ENCODE measurements at regions not wholly inside any gene's neighbourhood (a gene's known extent, or its start where the extent isn't known, plus 50 kb on each side); places are given as distances from the start of the nearest gene placed in this dataset.
"Not testable (repeated sequence)": the region's sequence is repeated elsewhere in the genome, so short reads cannot be mapped to it uniquely, and the experiment has no call there.

GRCh38 chr4:165782623-165783022, 90.4 kb upstream of the TLL1 start:
- DNase-seq, result no peak

- DNase-seq, result no peak
Observed at GRCh38 chr4:165783626-165784025, 89.4 kb upstream of the TLL1 start.

GRCh38 chr4:165784672-165785071, 88.4 kb upstream of the TLL1 start:
- no peak for DNase-seq

- no peak for DNase-seq
Observed at GRCh38 chr4:165785337-165785736, 87.7 kb upstream of the TLL1 start.

GRCh38 chr4:165787516-165788274, 85.3 kb upstream of the TLL1 start:
- DNase-seq, result no peak

- no peak for DNase-seq
Observed at GRCh38 chr4:165788686-165789463, 84.2 kb upstream of the TLL1 start.

GRCh38 chr4:165793236-165793635, 79.8 kb upstream of the TLL1 start:
- DNase-seq, result no peak

- DNase-seq, result no peak
Observed at GRCh38 chr4:165794834-165795233, 78.2 kb upstream of the TLL1 start.

GRCh38 chr4:165799384-165799815, 73.6 kb upstream of the TLL1 start:
- no peak for DNase-seq

- DNase-seq, result no peak
Observed at GRCh38 chr4:165802452-165802851, 70.6 kb upstream of the TLL1 start.

GRCh38 chr4:165803005-165803404, 70.0 kb upstream of the TLL1 start:
- no peak for DNase-seq

- DNase-seq, result no peak
Observed at GRCh38 chr4:165805406-165805805, 67.6 kb upstream of the TLL1 start.

GRCh38 chr4:165806613-165807012, 66.4 kb upstream of the TLL1 start:
- no peak for DNase-seq

GRCh38 chr4:165810726-165811125, 62.3 kb upstream of the TLL1 start:
- no peak for DNase-seq

GRCh38 chr4:165813606-165814005, 59.4 kb upstream of the TLL1 start:
- no peak for DNase-seq

GRCh38 chr4:165814256-165815020, 58.6 kb upstream of the TLL1 start:
- DNase-seq, result no peak

- DNase-seq, result not testable (repeated sequence)
Observed at GRCh38 chr4:165819126-165819525, 53.9 kb upstream of the TLL1 start.

All from amniotic stem cell (primary cell).